HG02943 (cell line): ENCODE measurements at regions not wholly inside any gene's neighbourhood (a gene's known extent, or its start where the extent isn't known, plus 50 kb on each side); places are given as distances from the start of the nearest gene placed in this dataset.
"Not testable (repeated sequence)": the region's sequence is repeated elsewhere in the genome, so short reads cannot be mapped to it uniquely, and the experiment has no call there.

Source experiments
- ATAC-seq: cut with Tn5 transposase; IDR thresholded peaks from one replicate; pipeline ENCODE4 v1.9.1; 2021; ENCODE audit warnings: mild to moderate bottlenecking, low read depth, moderate library complexity; ENCODE audit not compliant: unreplicated experiment

GRCh38 chr12:92062539-92063493, 82.8 kb downstream of the BTG1 start:
- ATAC-seq, result no peak

GRCh38 chr12:92061061-92061460, 84.6 kb downstream of the BTG1 start:
- ATAC-seq, result no peak

GRCh38 chr12:92059960-92060359, 85.7 kb downstream of the BTG1 start:
- no peak for ATAC-seq

- no peak for ATAC-seq
Observed at GRCh38 chr12:92058664-92059063, 87.0 kb downstream of the BTG1 start.

GRCh38 chr12:92056756-92057155, 88.9 kb downstream of the BTG1 start:
- ATAC-seq, result not testable (repeated sequence)

- no peak for ATAC-seq
Observed at GRCh38 chr12:92056290-92056689, 89.4 kb downstream of the BTG1 start.

GRCh38 chr12:92055877-92056276, 89.8 kb downstream of the BTG1 start:
- no peak for ATAC-seq

- ATAC-seq, result no peak
Observed at GRCh38 chr12:92051441-92051840, 94.2 kb downstream of the BTG1 start.

- ATAC-seq, result peak; percentile 63
Observed at GRCh38 chr12:92049403-92049802, 96.2 kb downstream of the BTG1 start.

- ATAC-seq, result no peak
Observed at GRCh38 chr12:92047393-92047826, 98.2 kb downstream of the BTG1 start.

GRCh38 chr12:92046557-92047392, 98.9 kb downstream of the BTG1 start:
- no peak for ATAC-seq

GRCh38 chr12:92045852-92046251, 99.8 kb downstream of the BTG1 start:
- no peak for ATAC-seq

- no peak for ATAC-seq
Observed at GRCh38 chr12:92044435-92044834, 101.2 kb downstream of the BTG1 start.

- ATAC-seq, result no peak
Observed at GRCh38 chr12:92042791-92043531, 102.7 kb downstream of the BTG1 start.

GRCh38 chr12:92041742-92042141, 103.9 kb downstream of the BTG1 start:
- ATAC-seq, result no peak

- ATAC-seq, result no peak
Observed at GRCh38 chr12:92039046-92039445, 106.6 kb downstream of the BTG1 start.

- ATAC-seq, result no peak
Observed at GRCh38 chr12:92038476-92038875, 107.2 kb downstream of the BTG1 start.

GRCh38 chr12:92036771-92037453, 108.7 kb downstream of the BTG1 start:
- no peak for ATAC-seq

GRCh38 chr12:92036061-92036620, 109.5 kb downstream of the BTG1 start:
- no peak for ATAC-seq

- peak; percentile 9 for ATAC-seq
Observed at GRCh38 chr12:92035477-92035876, 110.2 kb downstream of the BTG1 start.
